ENCODE measurements at regions not wholly inside any gene's neighbourhood (a gene's known extent, or its start where the extent isn't known, plus 50 kb on each side); places are given as distances from the start of the nearest gene placed in this dataset.

DNA sequence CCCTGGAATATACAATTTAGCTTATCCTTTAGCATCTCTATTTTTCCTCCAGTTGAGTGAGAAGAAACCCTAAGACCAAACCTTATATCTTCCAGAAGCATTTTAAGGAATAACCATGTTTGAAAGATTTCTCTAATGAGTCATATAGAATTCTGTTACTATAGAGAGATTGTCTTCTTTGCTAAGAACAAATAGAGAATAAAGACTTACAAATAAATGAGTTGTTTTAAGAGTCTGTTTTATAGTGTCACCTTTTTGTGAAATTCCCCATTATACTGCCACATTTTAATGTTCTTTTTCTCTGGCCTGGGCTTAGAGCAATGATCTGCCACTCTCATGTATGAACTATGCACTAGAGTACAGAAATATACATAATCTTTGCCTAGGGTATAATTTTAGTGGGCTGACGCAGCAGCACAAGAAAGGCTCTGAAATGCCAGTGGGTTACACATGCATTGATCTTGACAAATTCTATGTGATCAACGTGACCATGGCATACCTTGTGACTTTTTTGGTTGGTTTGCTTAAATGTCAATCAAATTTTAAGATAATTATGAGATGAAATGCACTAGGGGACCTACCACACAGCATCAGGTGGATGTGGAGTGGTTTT is 145.1 kb upstream of the MKLN1 start:
- no peak overlapping the region for H3K27ac ChIP-seq (ENCODE audit: low read depth in 1 of 2, low read length in 1 of 2)
- TF ChIP-seq, protein P1, sequence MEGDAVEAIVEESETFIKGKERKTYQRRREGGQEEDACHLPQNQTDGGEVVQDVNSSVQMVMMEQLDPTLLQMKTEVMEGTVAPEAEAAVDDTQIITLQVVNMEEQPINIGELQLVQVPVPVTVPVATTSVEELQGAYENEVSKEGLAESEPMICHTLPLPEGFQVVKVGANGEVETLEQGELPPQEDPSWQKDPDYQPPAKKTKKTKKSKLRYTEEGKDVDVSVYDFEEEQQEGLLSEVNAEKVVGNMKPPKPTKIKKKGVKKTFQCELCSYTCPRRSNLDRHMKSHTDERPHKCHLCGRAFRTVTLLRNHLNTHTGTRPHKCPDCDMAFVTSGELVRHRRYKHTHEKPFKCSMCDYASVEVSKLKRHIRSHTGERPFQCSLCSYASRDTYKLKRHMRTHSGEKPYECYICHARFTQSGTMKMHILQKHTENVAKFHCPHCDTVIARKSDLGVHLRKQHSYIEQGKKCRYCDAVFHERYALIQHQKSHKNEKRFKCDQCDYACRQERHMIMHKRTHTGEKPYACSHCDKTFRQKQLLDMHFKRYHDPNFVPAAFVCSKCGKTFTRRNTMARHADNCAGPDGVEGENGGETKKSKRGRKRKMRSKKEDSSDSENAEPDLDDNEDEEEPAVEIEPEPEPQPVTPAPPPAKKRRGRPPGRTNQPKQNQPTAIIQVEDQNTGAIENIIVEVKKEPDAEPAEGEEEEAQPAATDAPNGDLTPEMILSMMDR (IDR thresholded peaks at IDR 0.05; ENCODE audit: control extremely low read depth, extremely low read depth), result no peak
- no peaks in the 10 kb centered on the region for H3K4me1 ChIP-seq (ENCODE audit: control insufficient read depth in 5 of 5, insufficient read depth in 5 of 5, low read length in 5 of 5)
- WGBS, 2 donors, result 84 to 90% methylated on average over 2 of the region's 2 CpGs
- DNase-seq (no peak), ATAC-seq (ENCODE audit: insufficient read depth, low FRiP score) (no peak)
- no peak overlapping the region for H3K4me3 ChIP-seq
- no peaks in the 10 kb centered on the region for H3K27me3 ChIP-seq (ENCODE audit: control insufficient read depth in 3 of 3, insufficient read depth in 3 of 3, low read length in 2 of 3)
- no peak overlapping the region for H3K9ac ChIP-seq (ENCODE audit: insufficient read depth in 1 of 2, low read length in 2 of 2)
- H3K36me3 ChIP-seq (ENCODE audit: control insufficient read depth in 4 of 4, insufficient read depth in 4 of 4, low read length in 4 of 4), result no peaks in the 10 kb centered on the region
- H3K9me3 ChIP-seq (ENCODE audit: control insufficient read depth in 4 of 4, insufficient read depth in 3 of 4, low read length in 3 of 4), result no peaks in the 10 kb centered on the region

DNA sequence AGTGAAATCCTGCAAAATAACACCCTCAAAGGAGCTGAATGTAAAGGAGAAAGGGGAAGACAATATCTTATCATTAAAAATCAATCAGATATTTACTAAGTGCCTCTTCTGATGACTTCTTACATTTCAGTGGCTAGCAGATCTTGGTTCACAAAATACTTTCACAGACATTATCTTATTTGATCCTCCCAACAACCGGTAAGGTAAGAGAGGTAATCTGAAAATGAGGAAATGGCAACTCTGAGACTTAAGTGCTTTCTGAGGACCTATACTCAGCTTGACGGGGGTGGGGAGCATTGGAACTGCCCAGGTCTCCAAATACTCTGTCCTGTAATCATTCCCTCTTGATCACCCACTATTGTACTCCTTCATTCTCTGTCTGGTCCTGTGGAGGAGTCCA is 144.6 kb upstream of the MKLN1 start:
- Histone ChIP-seq H3K27me3 (ENCODE audit: control insufficient read depth in 3 of 3, insufficient read depth in 3 of 3, low read length in 2 of 3) (no peaks in the 10 kb centered on the region), H3K4me3 (no peak overlapping the region), H3K9me3 (ENCODE audit: control insufficient read depth in 4 of 4, insufficient read depth in 3 of 4, low read length in 3 of 4) (no peaks in the 10 kb centered on the region), H3K4me1 (ENCODE audit: control insufficient read depth in 5 of 5, insufficient read depth in 5 of 5, low read length in 5 of 5) (no peaks in the 10 kb centered on the region), H3K27ac (ENCODE audit: low read depth in 1 of 2, low read length in 1 of 2) (no peak overlapping the region), H3K36me3 (ENCODE audit: control insufficient read depth in 4 of 4, insufficient read depth in 4 of 4, low read length in 4 of 4) (no peaks in the 10 kb centered on the region), H3K9ac (ENCODE audit: insufficient read depth in 1 of 2, low read length in 2 of 2) (no peak overlapping the region)
- ATAC-seq (ENCODE audit: insufficient read depth, low FRiP score) (no peak), DNase-seq (no peak)
- TF ChIP-seq, protein P1 (IDR thresholded peaks at IDR 0.05; ENCODE audit: control extremely low read depth, extremely low read depth), result no peak
- WGBS, 2 donors, result 59 to 74% methylated on average over 2 of the region's 2 CpGs

DNA sequence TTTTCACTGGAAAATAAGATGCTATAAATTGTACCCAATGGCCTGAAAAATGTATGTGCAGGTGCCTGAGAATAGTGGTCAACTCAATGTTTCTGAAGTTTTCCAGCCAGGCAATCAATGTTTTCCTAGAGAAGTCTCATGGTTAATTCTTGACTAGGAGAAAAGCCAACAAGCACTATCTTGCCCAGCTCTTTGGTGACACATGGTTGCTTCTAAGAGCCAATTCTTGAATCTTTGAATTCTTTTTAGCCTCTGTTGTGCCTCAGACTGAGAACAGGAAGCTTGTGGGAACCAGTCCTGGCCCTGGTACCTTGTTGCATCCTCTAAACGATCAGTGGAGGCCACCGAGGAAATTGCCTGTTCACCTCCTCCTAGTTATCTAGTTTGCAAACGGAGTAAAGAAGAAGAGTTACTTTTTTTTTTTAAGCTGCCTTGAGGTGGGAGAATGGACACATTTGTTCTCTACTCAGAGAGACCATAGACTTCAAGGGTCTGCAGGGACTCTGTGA is 144.0 kb upstream of the MKLN1 start:
- Histone ChIP-seq H3K4me3 (no peak overlapping the region), H3K27me3 (ENCODE audit: control insufficient read depth in 3 of 3, insufficient read depth in 3 of 3, low read length in 2 of 3) (no peaks in the 10 kb centered on the region), H3K27ac (ENCODE audit: low read depth in 1 of 2, low read length in 1 of 2) (no peak overlapping the region), H3K36me3 (ENCODE audit: control insufficient read depth in 4 of 4, insufficient read depth in 4 of 4, low read length in 4 of 4) (no peaks in the 10 kb centered on the region), H3K4me1 (ENCODE audit: control insufficient read depth in 5 of 5, insufficient read depth in 5 of 5, low read length in 5 of 5) (peaks cover 0 to 2% (median 0%) of the 10 kb centered on the region in 5 donors), H3K9ac (ENCODE audit: insufficient read depth in 1 of 2, low read length in 2 of 2) (no peak overlapping the region), H3K9me3 (ENCODE audit: control insufficient read depth in 4 of 4, insufficient read depth in 3 of 4, low read length in 3 of 4) (no peaks in the 10 kb centered on the region)
- no peak for ATAC-seq (ENCODE audit: insufficient read depth, low FRiP score)
- DNase-seq, result no peak
- TF ChIP-seq, protein P1 (IDR thresholded peaks at IDR 0.05; ENCODE audit: control extremely low read depth, extremely low read depth), result no peak
- WGBS, 2 donors, result 34 to 47% methylated on average over 3 of the region's 3 CpGs

DNA sequence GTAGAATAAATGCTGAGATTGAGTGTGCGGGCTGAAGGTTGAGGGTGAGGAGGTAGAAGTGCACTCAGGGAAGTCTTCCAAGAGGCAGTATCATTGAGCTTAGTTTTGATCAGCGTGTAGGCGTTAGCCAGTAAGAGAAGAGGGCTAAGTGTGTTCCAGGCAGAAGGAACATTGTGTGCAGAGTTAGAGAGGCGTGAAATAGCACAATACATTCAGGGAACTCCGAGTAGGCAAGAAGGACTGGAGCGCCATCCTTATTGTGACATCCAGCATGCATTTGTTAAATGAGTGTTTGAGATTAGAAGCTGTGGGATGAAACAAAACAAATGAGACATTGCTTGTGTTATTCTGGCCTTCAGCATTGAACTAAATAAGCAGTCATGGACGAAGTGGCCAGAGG is 140.9 kb upstream of the MKLN1 start:
- TF ChIP-seq, protein P1 (IDR thresholded peaks at IDR 0.05; ENCODE audit: control extremely low read depth, extremely low read depth), result no peak
- WGBS, 2 donors, result 86 to 91% methylated on average over 7 of the region's 7 CpGs
- H3K9me3 ChIP-seq (ENCODE audit: control insufficient read depth in 4 of 4, insufficient read depth in 3 of 4, low read length in 3 of 4), result no peaks in the 10 kb centered on the region
- ATAC-seq (ENCODE audit: insufficient read depth, low FRiP score), result peak; percentile 68
- H3K4me1 ChIP-seq (ENCODE audit: control insufficient read depth in 5 of 5, insufficient read depth in 5 of 5, low read length in 5 of 5), result peaks cover 0 to 2% (median 0%) of the 10 kb centered on the region in 5 donors
- DNase-seq, result no peak
- H3K27me3 ChIP-seq (ENCODE audit: control insufficient read depth in 3 of 3, insufficient read depth in 3 of 3, low read length in 2 of 3), result peaks cover 0 to 4% (median 2%) of the 10 kb centered on the region in 3 donors
- H3K27ac ChIP-seq (ENCODE audit: low read depth in 1 of 2, low read length in 1 of 2), result no peak overlapping the region
- no peaks in the 10 kb centered on the region for H3K36me3 ChIP-seq (ENCODE audit: control insufficient read depth in 4 of 4, insufficient read depth in 4 of 4, low read length in 4 of 4)
- no peak overlapping the region for H3K4me3 ChIP-seq
- H3K9ac ChIP-seq (ENCODE audit: insufficient read depth in 1 of 2, low read length in 2 of 2), result no peak overlapping the region
